NCI-H187 treated with DMSO at 0.1 percent for 48 hours (cell line): ENCODE measurements at regions not wholly inside any gene's neighbourhood (a gene's known extent, or its start where the extent isn't known, plus 50 kb on each side); places are given as distances from the start of the nearest gene placed in this dataset.
"Not testable (repeated sequence)": the region's sequence is repeated elsewhere in the genome, so short reads cannot be mapped to it uniquely, and the experiment has no call there.

Experiments
- DNase-seq: peaks from one replicate; lab custom pipeline; 2025; lab: John Stamatoyannopoulos, UW

DNA sequence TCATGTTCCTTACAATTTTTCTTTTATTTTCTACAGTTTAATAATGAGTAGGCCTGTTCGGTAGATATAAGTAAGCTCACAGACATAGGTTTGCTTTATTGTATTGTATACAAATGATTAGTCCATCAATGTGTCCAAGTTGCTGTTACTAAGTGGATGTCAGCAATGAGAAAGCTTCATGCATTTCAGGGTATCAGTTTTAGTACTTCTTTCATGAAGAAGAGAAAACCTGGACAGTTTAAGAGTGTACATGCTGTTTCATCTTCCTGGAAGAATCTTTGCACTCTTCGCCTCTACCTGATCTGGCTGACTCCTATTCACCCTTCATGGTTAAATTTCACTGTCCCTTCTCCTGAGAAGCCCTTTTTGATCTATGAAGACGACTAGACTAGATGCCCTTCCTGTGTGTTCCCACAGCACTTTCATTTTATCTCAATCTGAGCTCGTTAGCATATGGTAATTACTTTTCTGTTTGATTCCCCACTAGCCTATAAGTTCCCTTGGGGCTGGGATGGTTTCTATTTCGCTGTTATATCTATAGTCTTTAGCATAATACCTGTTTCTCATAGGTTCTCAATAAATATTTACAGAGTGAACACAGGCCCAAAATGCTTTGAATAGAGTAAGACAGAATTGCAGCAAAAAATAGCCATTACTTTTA, 70.7 kb downstream of the CETN3 start:
- DNase-seq = no peak

DNA sequence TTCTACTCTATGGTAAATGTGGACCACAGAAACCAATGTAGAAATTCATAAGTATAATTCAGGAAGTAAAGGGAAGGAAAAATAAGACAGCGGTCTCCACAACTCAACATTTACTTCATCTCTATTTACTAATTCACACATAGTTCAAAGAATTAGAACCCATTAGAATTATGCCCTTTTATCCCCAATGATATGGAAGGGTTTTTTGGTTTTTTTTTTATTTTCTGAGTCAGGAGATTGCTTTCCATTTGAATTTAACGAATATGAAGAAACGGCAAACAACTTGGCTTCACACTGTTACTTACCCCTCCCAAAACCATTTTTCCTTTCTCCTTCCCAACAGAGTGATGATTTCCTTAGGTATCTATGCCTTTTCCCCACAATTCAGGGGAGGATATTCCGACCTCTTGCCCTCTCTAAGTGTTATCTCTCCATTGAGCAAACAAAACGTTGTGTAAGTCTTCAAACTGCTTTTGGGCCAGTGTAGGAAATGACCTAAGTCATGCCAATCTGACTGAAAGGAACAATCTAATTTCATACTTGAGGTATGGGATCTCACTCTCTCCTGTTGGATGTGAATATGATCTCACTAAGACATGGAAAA, 72.0 kb downstream of the CETN3 start:
- no peak for DNase-seq

- no peak for DNase-seq
These were observed 72.8 kb downstream of the CETN3 start for GRCh38 chr5:90336752-90337151.

GRCh38 chr5:90334741-90335140, 74.8 kb downstream of the CETN3 start:
- DNase-seq = no peak

GRCh38 chr5:90329911-90330310, 79.6 kb downstream of the CETN3 start:
- no peak for DNase-seq

DNA sequence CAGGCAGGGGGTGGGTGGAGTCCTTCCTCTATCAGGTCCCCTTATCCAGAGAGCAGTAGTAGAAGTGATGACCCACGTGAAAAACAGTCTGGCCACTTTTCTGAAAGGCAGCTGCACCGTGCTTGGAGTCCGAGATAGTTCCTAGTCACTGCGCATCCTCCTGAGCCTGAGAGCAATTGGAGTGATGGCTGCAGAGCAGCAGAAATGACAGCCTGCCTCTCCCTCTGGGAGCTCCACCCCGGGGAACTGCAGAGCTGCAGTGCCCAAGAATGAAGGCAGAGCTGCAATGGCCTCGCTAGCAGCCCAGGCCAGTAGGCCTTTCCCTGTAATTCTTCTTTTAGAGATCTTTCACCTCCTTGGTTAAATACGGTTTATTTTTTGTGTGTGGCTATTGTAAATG, 82.6 kb downstream of the CETN3 start:
- no peak for DNase-seq

DNA sequence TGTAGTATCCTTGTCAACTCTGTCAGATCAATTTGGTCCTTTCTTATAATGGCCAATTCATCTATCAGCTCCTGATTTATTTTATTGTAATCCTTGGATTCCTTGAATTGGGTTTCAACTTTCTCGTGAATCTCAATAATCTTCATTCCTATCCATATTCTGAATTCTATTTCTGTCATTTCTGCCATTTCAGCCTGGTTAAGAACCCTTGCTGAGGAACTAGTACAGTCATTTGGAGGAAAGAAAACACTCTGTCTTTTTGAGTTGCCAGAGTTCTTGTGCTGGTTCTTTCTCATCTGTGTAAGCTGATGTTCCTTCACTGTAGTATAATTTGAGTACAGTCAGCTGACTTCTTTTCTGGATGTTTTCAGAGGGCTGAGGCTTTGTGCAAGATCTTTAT, 84.5 kb downstream of the CETN3 start:
- no peak for DNase-seq

DNA sequence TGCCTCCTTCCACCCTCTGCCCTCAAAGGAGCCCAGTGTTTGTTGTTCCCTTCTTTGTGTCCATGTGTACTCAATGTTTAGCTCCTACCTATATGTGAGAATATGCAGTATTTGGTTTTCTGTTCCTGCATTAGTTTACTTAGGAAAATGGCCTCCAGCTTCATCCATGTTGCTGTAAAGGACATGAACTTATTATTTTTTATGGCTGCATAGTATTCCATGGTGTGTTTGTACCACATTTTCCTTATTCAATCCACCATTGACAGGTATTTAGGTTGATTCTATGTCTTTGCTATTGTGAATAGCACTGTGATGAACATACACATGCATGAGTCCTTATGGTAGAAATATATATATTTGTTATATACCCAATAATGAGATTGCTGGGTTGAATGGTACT, 89.2 kb downstream of the CETN3 start:
- DNase-seq = not testable (repeated sequence)

DNA sequence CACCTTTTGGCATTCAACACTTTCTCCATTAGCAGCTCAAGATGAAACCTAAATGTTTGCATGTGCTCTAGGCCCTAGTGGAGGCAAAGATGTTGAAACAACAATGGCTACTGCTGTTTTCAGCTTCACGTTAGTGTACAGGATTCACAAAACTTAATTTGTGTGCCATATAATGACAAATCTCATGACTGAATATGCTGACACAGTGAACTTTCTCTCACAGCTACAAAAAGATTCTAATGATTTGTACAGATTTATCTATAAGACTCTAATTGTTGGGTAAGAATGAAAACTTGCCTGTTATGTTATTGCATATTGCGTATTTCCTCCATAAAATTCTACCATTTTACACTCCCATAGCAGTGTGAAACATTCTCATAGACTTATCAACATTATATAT, 97.5 kb downstream of the CETN3 start:
- no peak for DNase-seq

DNA sequence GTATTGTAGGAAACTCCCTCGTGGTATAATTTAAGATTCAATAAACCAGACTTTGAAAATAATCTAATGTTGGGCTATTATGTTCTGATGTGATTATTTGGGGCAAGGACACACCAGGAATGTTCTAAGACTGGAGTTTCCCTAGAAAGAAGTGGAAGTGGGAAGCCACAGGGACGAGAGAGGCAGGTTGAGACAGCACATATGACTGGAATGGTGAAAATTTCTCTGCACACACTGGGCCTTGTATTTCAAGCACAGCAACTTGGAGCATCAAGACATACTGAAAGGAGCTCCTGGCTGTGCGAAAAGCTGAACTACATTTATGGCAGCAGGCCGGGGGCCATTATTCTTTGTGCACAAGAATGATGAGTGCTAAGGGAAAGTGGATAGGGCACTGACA, 98.2 kb downstream of the CETN3 start:
- no peak for DNase-seq

GRCh38 chr5:90308787-90309585, 100.6 kb downstream of the CETN3 start:
- no peak for DNase-seq

- no peak for DNase-seq
These were observed 101.8 kb downstream of the CETN3 start for GRCh38 chr5:90307782-90308181.

DNA sequence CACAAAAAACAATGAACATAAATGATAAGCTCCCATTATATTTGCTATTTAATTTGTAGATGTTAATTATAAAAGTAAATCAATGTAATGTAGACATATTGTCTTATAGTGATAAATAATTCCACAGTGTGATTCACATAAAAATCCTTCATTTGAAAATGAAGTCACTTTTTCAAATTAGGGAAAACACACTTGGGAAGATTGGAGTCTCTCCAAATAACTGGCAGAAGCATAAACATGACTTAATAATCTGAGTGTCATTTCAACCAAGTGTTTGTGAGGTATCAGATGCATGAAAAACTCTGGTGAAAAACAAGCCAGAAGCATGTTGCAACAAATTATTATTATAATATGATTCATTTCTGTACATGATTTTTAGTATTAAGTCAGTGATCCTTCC, 102.2 kb downstream of the CETN3 start:
- DNase-seq = no peak

DNA sequence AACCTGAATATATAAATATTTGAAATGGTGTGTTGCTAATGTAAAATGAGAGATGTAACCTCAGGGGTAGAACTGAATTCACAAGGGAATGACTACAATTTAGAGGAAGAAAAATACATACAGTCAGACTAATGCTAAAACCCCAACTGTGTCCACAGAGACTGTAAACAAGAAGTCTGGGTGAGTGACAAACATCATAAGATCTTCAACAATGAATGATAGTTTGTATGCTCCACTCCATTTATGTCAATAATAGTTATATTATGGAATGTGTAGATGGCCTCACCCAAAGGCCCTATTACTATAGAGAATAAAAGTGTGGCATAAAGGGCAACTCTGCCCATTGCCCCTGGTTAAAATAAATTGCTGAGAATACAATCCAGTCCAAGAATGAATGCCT, 102.9 kb downstream of the CETN3 start:
- DNase-seq = no peak

DNA sequence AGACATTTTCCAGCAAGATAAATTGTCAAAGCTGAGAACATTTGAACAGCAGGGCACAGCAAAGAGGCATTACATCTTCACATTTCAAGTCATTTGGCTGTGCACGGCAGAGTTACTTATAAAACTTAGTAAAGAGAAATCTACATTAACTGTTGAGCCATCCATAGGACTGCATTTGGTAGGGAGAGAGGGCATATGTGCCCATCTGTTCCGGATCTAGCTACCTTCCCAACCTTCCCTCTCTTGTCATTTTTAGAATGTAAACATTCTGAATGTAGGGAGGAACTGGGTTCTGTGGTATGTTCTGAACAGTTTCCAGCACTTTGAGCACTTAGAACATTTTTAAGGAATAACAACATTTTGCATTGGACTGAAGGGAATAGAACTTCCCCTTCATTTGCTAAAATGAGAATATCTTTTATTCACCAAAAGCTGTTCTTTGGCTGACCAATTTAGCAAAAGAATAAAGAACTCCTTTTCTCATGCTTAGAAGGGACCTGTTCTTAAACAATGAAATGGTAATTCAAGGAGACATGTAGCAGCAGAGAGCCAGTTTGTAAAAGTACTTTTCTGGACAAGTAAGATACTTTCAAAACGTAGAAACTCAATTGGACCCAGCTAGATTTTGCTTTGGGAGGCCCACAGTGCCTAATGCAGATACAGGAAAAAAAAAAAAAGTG, 104.4 kb downstream of the CETN3 start:
- no peak for DNase-seq

GRCh38 chr5:90301248-90301647, 108.3 kb downstream of the CETN3 start:
- DNase-seq = no peak

GRCh38 chr5:90297045-90297764, 112.4 kb downstream of the CETN3 start:
- no peak for DNase-seq

GRCh38 chr5:90294604-90295003, 115.0 kb downstream of the CETN3 start:
- DNase-seq = no peak

DNA sequence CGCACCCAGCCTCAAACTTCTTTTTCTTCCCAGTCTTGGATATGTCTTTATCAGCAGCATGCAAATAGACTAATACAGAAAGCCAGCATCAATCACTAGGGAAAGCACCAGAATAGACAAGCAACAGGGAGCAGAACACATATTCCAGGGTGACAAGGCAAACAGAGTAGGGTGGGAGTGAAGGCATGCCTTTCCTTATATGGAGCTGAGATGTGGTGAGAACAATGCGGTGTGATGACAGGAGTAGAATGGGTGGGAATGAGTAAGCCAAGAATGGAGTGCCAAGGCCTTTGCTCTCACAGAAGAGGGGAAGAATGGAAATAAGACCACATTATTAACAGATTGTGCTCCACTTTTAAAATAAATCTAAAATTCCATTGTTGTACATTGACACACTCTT, 115.6 kb downstream of the CETN3 start:
- no peak for DNase-seq

DNA sequence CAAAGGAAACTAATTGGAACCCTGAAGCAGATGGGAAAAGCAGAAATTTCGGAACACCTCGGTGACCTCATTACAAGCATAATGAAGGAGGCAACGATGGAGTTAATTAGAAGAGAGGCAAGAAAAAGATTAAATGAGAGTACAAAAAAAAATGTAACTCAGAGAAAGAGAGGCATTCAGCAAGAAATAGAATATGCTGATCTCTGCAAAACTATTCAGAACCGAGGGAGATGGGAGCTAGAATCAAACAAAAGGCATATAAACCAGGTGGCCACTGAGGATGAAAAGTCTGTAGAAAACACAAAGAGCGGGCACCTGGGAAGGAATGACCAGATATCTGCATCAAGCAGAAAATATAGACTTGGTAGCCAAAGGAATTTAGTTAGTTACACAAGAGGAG, 118.9 kb downstream of the CETN3 start:
- DNase-seq = no peak

DNA sequence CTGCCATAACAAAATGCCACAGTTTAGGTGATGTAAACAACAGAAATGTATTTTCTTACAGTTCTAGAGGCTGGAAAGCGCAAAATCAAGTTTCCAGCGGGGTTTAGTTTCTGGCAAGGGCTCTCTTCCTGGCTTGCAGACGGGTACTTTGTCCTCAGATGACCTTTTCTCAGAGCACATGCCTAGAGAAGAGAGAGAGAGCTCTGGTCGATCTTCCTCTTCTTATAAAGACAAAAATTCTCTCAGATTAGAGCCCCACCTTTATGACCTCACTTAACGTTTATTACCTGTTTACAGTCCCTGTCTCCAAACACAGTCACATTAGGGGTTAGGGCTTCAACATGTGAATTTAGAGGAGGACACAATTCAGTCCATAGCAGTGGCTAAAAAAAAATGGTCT, 119.7 kb downstream of the CETN3 start:
- no peak for DNase-seq

DNA sequence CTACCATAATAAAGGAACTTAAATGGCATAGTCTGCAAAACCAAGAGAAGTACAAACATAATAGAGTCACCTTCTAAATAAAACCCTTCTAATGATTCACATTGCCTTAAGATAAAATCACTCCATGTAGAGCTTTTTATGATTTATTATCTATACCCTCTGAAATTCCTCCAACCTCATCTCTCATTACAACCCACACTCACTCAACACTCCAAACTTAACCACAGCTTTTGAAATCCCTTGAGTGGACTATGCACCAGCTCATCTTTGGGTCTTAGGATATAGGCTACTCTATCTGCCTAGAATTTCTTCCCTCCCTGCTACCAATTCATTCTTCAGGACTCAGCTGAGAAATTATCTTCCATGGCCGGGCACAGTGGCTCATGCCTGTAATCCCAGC, 122.5 kb downstream of the CETN3 start:
- no peak for DNase-seq
